Non-pigmented ciliary epithelial cell (primary cell): ENCODE measurements at regions not wholly inside any gene's neighbourhood (a gene's known extent, or its start where the extent isn't known, plus 50 kb on each side); places are given as distances from the start of the nearest gene placed in this dataset.
"Not testable (repeated sequence)": the region's sequence is repeated elsewhere in the genome, so short reads cannot be mapped to it uniquely, and the experiment has no call there.

Experiments used
- DNase-seq: peaks from one replicate; pipeline ENCODE4 v3.0.0-alpha.2; 2010; ENCODE audit warnings: low read depth

DNA sequence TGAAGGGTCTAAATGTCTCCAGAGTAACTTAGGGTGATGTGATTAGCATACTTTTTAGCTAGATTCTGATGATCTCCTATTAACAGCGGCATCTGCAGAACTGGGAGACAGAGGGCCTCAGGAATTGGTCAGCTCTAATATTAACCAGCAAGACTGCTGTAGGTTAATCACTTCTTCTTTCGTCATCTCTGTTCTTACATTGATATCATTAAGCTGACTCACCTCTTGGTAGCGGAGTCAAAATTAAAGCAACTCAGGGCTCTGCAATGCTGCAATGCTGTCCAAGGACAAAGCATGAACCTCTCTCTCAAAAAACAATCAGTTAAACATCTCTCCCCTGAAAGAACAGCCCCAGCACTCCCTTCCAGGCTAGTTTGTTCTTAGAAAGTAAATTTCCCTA, 57.5 kb upstream of the TRA2B start:
- DNase-seq, result peak; percentile 60

GRCh38 chr3:185992831-185993374, 55.1 kb upstream of the TRA2B start:
- no peak for DNase-seq

DNA sequence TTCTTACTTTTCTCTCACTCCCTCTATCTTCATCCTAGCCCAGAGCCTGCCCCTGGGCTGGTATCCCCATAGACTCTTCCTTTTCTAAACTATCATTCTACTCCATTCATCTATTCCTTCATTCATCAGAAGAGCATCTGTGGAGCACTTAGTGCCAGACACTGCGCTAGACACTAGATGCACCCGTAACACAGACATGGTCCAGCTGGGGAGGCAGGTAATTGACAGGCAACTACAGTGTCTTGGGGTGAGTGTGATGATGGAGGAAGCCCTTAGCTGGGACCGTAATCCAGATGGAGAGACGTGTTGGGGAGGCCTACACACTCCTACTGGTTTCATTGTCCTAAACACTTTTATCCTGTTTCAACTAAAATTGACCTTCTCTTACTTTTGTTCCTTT, 53.2 kb upstream of the TRA2B start:
- DNase-seq, result not testable (repeated sequence)

- no peak for DNase-seq
Measured at GRCh38 chr3:185989511-185989910, 51.7 kb upstream of the TRA2B start.

GRCh38 chr3:185988816-185989175, 51.0 kb upstream of the TRA2B start:
- DNase-seq, result no peak

- no peak for DNase-seq
Measured at GRCh38 chr3:185988080-185988815, 50.4 kb upstream of the TRA2B start.
